ENCODE measurements at regions not wholly inside any gene's neighbourhood (a gene's known extent, or its start where the extent isn't known, plus 50 kb on each side); places are given as distances from the start of the nearest gene placed in this dataset.

DNA sequence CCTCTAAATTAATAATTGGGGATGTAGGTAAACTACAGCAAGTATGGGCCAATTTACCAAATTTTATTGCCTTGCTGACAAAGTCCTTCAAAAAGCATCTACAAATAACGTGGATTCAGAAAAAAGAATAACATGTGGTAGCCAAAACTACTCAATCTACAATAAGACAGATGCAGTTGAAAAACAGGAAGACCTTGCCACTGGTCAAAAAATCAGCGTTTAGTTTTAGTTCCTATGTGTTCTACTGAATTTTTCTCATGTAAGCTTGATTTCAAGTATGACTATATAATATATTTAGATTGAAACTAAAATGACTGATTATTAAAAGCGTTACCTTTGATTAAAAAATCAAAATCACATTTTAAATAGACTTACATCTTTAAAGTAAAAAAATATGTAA is 1317.6 kb downstream of the PCDH9 start:
- DNase-seq, result no peak
- Mint-ChIP-seq H3K36me3 (peaks cover 0 to 2% of the 10 kb centered on the region in 2 donors), H3K27me3 (peaks cover 0 to 5% (median 0%) of the 10 kb centered on the region in 3 donors), H3K4me3 (no peak overlapping the region), H3K27ac (no peak overlapping the region), H3K4me1 (no peaks in the 10 kb centered on the region), H3K9me3 (peaks cover 0 to 12% (median 10%) of the 10 kb centered on the region in 7 donors)
- no peak for ATAC-seq (ENCODE audit: low read depth in 2 of 2)

DNA sequence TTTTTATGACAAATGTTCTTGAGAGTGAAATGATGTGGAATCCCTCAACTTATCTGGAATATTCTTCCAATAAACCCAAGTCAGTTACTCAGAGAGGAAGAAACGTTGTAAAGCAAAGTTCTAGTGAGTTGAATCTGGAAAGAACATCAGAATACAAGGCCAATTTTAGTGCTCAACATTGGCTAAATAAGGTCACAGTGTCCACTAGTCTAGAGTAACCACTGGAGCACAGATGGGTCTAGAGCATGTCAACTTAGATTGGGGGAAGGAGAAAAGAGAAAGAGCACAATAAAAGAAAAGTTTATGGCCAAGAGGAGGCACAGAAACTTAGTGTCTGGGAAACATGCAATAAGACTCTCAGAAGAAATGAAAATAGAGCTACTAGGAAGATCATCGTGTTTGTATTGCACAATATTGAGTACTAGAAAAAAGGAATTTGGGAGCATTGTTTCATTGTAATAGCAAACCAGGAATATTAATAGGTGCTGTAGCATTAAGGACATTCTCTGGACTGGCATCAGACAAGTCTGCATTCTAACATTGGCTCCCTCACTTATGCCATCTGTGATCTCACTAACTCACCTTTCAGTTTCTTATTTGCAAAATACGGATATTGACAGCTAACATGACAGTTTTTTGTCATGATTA is 1318.5 kb downstream of the PCDH9 start:
- Mint-ChIP-seq H3K36me3 (peaks cover 0 to 9% of the 10 kb centered on the region in 2 donors), H3K27ac (no peak overlapping the region), H3K9me3 (peaks cover 0 to 19% (median 15%) of the 10 kb centered on the region in 7 donors), H3K27me3 (peaks cover 0 to 10% (median 0%) of the 10 kb centered on the region in 3 donors), H3K4me1 (no peaks in the 10 kb centered on the region), H3K4me3 (no peak overlapping the region)
- ATAC-seq (ENCODE audit: low read depth in 2 of 2), result no peak
- no peak for DNase-seq

DNA sequence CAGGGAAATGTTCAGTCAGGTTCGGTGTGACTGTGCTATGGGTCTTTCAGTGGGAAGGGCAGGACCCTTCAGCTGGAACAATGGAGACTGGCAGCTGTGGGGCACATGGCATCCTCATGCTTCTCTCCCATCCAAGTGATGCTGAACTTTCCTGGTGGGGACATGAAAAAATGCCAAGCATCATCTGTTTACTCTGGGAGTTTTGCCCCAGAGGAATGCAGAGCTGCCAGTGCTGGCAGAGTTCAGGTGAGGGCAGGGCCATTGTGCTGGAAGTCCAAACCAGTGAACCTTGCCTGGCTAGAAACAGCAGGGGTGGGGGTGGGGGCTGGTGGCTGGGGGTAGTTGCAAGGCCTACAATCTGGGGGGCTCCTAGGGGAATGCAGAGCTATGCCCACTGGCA is 1320.6 kb downstream of the PCDH9 start:
- no peak for DNase-seq
- Mint-ChIP-seq H3K27ac (no peak overlapping the region), H3K36me3 (peaks cover 0 to 9% of the 10 kb centered on the region in 2 donors), H3K4me3 (peak overlapping the region in 1 of 8 donors; percentile 78), H3K4me1 (no peaks in the 10 kb centered on the region), H3K27me3 (peaks cover 0 to 10% (median 0%) of the 10 kb centered on the region in 3 donors), H3K9me3 (peaks cover 0 to 19% (median 15%) of the 10 kb centered on the region in 7 donors)
- no peak for ATAC-seq (ENCODE audit: low read depth in 2 of 2)

DNA sequence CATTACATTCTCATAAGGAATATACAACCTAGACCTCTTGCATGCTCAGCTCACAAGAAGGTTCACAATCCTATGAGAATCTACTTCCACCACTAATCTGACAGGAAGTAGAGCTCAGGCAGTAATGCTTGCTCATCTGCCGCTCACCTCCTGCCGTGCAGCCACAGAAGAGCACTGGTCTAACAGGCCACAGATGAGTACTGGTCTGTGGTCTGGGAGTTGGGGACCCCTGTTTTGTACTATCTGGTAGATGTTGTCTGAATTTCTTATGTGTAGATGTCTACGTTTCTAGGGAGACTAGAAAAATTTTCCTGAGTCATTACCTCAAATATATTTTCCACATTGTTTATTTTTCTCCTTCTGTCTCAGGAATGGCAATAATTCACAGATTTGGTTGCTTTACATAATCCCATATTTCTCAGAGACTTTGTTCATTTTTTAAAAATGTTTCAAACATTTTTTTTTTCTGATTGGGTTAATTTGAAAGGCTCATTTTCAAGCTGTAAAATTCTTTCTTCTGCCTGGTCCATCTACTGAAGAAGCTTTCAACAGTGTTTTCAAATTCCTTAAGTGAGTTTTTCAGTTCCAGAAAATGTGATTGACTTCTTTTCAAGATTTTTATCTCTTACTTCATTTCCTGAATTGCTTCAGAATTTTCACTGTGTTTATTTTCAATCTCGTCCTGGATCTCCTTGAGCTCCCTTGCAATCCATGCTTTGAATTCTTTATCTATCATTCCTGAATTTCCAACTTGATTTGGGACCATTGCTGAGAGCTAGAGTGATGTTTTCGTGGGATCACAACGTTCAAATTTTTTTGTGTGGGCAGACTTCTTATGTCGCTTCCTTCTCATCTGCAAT is 1322.2 kb downstream of the PCDH9 start:
- DNase-seq (no peak), ATAC-seq (ENCODE audit: low read depth in 2 of 2) (no peak)
- Mint-ChIP-seq H3K9me3 (peaks cover 0 to 19% (median 15%) of the 10 kb centered on the region in 7 donors), H3K36me3 (peaks cover 0 to 9% of the 10 kb centered on the region in 2 donors), H3K4me3 (no peak overlapping the region), H3K27ac (no peak overlapping the region), H3K4me1 (no peaks in the 10 kb centered on the region), H3K27me3 (peaks cover 0 to 10% (median 0%) of the 10 kb centered on the region in 3 donors)

DNA sequence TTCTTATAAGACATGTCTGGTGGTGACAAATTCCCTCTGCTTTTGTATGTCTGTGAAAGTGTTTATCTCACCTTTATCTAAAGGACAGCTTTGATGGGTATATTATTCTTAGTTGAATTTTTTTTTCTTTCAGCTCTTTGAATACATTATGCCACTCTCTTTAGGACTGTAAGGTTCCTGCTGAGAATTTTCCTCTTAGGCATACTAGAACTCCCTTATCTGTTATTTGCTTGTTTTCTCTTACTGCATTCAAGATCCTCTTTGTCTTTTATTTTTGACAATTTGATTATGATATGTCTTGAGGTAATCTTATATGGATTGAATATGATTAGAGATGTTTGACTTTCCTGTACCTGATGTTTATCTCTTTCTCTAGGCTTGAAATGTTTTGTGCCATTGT is 1328.4 kb downstream of the PCDH9 start:
- ATAC-seq (ENCODE audit: low read depth in 2 of 2) (no peak), DNase-seq (no peak)
- Mint-ChIP-seq H3K9me3 (peaks cover 0 to 11% (median 6%) of the 10 kb centered on the region in 7 donors), H3K27me3 (no peaks in the 10 kb centered on the region), H3K27ac (no peak overlapping the region), H3K36me3 (no peaks in the 10 kb centered on the region), H3K4me1 (no peaks in the 10 kb centered on the region), H3K4me3 (no peak overlapping the region)

DNA sequence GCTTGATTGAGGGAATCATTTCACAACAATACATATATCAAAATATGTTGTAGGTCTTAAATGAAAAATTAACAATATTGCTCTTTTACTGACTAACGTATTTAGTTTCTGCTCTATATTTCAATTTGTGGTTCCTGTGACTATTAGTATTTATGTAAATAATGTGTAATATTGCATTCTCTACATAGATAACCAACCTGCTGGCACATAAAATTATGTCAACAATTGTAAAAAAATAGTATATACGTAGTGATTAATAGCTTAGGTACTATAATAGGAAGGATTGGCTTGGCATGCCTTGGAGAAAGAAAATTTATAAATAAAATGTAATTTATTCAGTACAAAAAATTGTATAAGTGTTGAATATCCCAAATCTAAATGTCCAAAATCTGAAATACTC is 1336.1 kb downstream of the PCDH9 start:
- Mint-ChIP-seq H3K9me3 (no peaks in the 10 kb centered on the region), H3K27ac (no peak overlapping the region), H3K36me3 (no peaks in the 10 kb centered on the region), H3K4me3 (no peak overlapping the region), H3K4me1 (no peaks in the 10 kb centered on the region), H3K27me3 (no peaks in the 10 kb centered on the region)
- no peak for DNase-seq
- ATAC-seq (ENCODE audit: low read depth in 2 of 2), result no peak

DNA sequence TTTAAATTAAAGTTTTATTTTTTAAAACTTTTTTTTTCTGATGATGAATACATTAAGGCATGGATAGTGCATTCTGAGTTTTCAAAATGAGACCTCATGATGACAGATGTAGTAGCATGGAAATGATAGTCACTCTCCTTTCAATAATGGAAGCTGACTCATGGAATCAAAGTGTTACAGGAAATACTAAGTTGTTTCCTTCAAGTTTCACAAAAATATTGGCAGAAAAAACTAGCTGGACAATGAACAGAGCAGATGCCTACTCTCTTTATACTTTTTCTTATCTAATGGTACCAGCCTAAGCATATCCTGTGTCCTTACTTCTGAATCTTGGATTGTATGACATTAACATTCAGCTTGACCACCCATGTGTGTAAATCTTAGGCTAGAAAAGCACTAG is 1337.3 kb downstream of the PCDH9 start:
- H3K4me1 Mint-ChIP-seq, result no peaks in the 10 kb centered on the region
- H3K27ac Mint-ChIP-seq, result no peak overlapping the region
- DNase-seq (no peak), ATAC-seq (ENCODE audit: low read depth in 2 of 2) (no peak)
- H3K27me3 Mint-ChIP-seq, result no peaks in the 10 kb centered on the region
- H3K36me3 Mint-ChIP-seq, result no peaks in the 10 kb centered on the region
- H3K4me3 Mint-ChIP-seq, result no peak overlapping the region
- no peaks in the 10 kb centered on the region for H3K9me3 Mint-ChIP-seq

DNA sequence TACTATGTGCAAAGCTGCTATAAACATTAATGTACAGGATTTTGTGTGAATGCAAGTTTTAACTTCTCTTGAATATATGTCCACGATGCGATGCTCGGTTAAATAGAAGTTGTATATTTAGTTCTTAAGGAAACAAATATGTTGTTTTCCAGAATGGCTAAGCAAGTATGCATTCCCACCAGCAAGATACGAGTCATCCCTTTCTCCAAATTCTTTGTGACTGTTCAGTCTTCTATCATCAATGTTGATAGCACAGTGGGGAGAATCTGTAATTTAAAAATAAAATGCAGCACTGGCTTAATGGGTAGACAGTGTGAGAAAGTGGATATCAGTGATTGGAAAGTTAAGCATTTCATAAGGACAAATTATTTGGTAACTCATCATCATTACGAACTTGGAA is 1340.8 kb downstream of the PCDH9 start:
- ATAC-seq (ENCODE audit: low read depth in 2 of 2) (no peak), DNase-seq (no peak)
- Mint-ChIP-seq H3K9me3 (no peaks in the 10 kb centered on the region), H3K36me3 (no peaks in the 10 kb centered on the region), H3K4me1 (no peaks in the 10 kb centered on the region), H3K27ac (peak overlapping the region in 1 of 6 donors; percentile 57), H3K27me3 (no peaks in the 10 kb centered on the region), H3K4me3 (no peak overlapping the region)

DNA sequence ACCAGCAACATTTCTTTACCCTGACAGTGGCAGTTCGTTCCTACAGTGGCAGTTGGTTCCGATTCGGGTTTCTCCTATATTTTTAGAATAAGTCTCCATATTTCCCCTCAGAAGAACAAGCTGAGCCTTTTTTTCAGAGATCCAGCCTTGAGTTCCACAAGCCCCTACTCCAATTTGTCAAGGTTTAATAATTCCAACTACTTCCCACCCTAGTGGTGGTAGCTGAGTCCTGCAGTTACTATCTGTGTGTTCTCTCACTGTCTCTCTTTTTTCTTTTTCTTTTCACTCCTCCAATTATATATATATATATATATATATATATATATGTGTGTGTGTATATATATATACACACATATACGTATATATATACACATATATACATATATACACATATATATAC is 1347.3 kb downstream of the PCDH9 start:
- Mint-ChIP-seq H3K36me3 (no peaks in the 10 kb centered on the region), H3K27me3 (no peaks in the 10 kb centered on the region), H3K4me1 (peaks cover 0 to 1% (median 0%) of the 10 kb centered on the region in 3 donors), H3K4me3 (no peak overlapping the region), H3K27ac (no peak overlapping the region), H3K9me3 (peaks cover 0 to 5% (median 0%) of the 10 kb centered on the region in 7 donors)
- no peak for DNase-seq
- ATAC-seq (ENCODE audit: low read depth in 2 of 2), result no peak

DNA sequence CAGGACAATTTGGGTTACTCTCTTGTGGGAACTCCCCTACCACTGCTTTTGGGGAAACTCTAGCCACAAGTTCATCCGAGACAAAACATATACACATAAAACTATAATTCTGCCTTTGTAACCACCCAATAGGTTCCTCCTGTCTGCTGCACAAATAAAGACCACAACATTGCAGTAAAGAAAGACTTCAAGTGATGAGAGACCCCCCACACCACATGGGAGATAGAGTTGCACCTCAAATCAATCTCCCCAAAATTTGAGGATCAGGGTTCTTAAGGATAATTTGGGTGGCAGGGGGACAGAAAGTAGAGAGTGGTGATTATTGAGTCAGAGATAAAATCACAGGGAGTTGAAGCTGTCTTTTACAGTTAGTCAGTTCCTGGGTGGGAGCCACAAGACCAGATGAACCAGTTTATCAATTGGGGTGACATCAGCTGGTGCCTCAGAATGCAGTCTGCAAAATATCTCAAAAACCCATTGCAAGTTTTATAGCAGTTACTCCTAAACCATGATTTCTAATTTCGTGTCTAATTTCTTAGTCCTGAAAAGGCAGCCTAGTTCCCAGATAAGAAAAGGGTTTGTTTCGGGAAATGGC is 1348.5 kb downstream of the PCDH9 start:
- ATAC-seq (ENCODE audit: low read depth in 2 of 2) (no peak), DNase-seq (no peak)
- Mint-ChIP-seq H3K36me3 (no peaks in the 10 kb centered on the region), H3K4me3 (no peak overlapping the region), H3K27me3 (no peaks in the 10 kb centered on the region), H3K9me3 (peaks cover 0 to 5% (median 0%) of the 10 kb centered on the region in 7 donors), H3K27ac (no peak overlapping the region), H3K4me1 (peaks cover 0 to 5% (median 0%) of the 10 kb centered on the region in 3 donors)

DNA sequence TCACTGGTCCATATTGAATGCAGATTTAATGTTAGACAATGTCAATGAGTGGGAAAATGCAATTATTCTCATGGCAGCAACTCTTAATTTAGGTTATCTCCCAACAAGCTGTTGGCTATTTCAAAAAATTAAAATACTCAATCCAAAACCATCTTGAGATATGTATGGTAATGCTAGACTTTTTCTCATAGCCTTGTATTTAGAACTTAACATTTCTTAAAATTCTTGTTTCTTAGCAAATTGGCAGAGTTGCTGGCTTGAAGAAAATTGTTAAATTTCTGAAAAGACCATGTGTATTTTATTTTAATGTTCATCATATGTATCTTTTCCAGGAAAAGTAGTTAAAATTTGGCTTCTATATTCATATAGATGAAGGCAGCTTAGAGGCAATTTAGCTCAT is 1355.1 kb downstream of the PCDH9 start:
- H3K27ac Mint-ChIP-seq, result no peak overlapping the region
- DNase-seq (no peak), ATAC-seq (ENCODE audit: low read depth in 2 of 2) (no peak)
- peaks cover 0 to 5% (median 0%) of the 10 kb centered on the region in 3 donors for H3K4me1 Mint-ChIP-seq
- H3K27me3 Mint-ChIP-seq, result no peaks in the 10 kb centered on the region
- no peak overlapping the region for H3K4me3 Mint-ChIP-seq
- no peaks in the 10 kb centered on the region for H3K9me3 Mint-ChIP-seq
- no peaks in the 10 kb centered on the region for H3K36me3 Mint-ChIP-seq

DNA sequence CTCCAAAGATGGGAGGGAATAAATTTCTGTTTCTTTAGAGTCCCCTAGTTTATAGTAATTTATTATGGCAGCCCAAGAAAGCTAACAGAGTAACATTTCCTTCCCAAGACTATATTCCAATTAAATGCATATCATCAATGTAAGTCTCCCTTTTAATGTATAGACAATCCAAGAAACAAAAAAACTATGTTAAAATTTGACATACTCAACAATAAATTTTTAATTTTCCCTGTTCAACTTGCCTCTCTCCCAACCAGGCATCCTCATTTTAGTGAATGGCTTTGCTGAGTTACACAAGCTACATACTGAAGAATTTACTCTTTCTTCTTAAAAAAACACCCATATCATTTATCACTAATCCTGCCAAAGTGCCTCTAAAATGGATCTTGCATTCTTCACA is 1357.7 kb downstream of the PCDH9 start:
- no peak overlapping the region for H3K27ac Mint-ChIP-seq
- ATAC-seq (ENCODE audit: low read depth in 2 of 2) (no peak), DNase-seq (no peak)
- no peaks in the 10 kb centered on the region for H3K27me3 Mint-ChIP-seq
- no peak overlapping the region for H3K4me3 Mint-ChIP-seq
- H3K4me1 Mint-ChIP-seq, result no peaks in the 10 kb centered on the region
- H3K36me3 Mint-ChIP-seq, result no peaks in the 10 kb centered on the region
- peaks cover 0 to under 1% (median 0%) of the 10 kb centered on the region in 7 donors for H3K9me3 Mint-ChIP-seq

DNA sequence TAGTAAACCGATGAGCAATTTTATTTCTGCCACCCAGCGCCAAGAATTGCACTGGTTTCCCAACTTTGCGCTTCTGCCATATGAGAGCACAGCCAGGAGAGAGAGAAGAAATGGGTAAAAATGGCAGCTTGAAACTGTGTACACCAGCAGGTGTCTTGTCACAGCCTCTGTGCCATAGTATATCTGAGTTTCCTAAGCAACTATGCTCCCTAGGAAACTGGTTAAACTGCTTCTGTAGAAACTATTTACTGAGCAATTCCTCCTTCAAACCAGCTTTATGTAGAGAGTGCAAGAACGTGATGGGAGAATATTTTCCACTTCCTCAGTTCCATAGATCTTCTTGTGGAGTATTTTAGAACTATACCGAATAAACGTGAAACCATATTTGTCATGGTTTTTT is 1361.3 kb downstream of the PCDH9 start:
- no peak for DNase-seq
- no peak for ATAC-seq (ENCODE audit: low read depth in 2 of 2)
- Mint-ChIP-seq H3K27me3 (no peaks in the 10 kb centered on the region), H3K4me1 (no peaks in the 10 kb centered on the region), H3K27ac (no peak overlapping the region), H3K9me3 (peaks cover 0 to 3% (median 0%) of the 10 kb centered on the region in 7 donors), H3K4me3 (no peak overlapping the region), H3K36me3 (no peaks in the 10 kb centered on the region)

DNA sequence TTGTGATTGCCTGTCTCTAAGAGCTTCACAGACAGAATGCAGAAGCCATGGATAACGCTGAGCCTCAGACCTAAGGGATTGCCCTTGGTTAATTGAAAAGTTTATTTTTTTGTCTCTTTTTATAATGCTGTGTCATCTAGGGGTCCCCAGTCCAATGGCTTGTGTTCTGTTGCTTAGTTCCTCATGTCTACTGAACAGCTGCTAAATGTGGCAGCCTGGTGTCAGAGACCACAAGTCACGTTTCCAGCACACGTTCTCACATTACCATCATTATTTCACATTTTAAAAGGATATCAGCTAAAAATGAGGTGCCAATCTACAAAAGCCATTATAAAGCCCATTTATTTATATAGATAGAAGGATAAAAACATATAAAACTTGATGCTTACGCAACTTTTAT is 1362.0 kb downstream of the PCDH9 start:
- Mint-ChIP-seq H3K4me1 (no peaks in the 10 kb centered on the region), H3K4me3 (no peak overlapping the region), H3K36me3 (no peaks in the 10 kb centered on the region), H3K27ac (no peak overlapping the region), H3K27me3 (no peaks in the 10 kb centered on the region), H3K9me3 (peaks cover 0 to 3% (median 0%) of the 10 kb centered on the region in 7 donors)
- ATAC-seq (ENCODE audit: low read depth in 2 of 2), result no peak
- DNase-seq, result no peak
